ENCODE measurements at regions not wholly inside any gene's neighbourhood (a gene's known extent, or its start where the extent isn't known, plus 50 kb on each side); places are given as distances from the start of the nearest gene placed in this dataset.

DNA sequence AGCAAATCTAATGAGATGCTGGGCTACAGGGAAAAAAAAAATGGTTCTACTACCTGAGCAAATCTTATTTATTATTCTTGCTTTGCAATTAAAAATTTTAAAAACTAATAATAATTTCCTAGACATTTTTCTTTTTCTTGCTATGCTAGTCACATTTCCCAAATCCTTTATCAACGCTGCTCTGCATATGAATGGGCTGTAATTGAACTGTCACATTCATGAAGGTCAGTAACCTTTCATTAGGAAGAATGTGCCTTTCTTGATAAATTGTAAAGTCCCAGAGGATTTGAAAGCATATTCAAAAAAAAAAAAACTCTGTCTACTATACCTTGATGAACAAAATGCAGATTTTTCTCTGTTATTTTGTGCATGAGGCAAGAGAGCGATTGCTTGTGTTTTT, 538.7 kb upstream of the ID4 start:
- 81 to 94% (median 89%) methylated on average over 2 of the region's 2 CpGs for WGBS, 5 donors
- no peaks in the 10 kb centered on the region for H3K9me3 ChIP-seq
- H3K4me1 ChIP-seq = peaks cover 0 to 8% (median 5%) of the 10 kb centered on the region in 4 donors
- no peak for TF ChIP-seq EP300 (IDR thresholded peaks at IDR 0.05)
- TF ChIP-seq POLR2A (IDR thresholded peaks at IDR 0.05) = no peak
- no peak for TF ChIP-seq POLR2AphosphoS5 (IDR thresholded peaks at IDR 0.05)
- TF ChIP-seq, protein P1, sequence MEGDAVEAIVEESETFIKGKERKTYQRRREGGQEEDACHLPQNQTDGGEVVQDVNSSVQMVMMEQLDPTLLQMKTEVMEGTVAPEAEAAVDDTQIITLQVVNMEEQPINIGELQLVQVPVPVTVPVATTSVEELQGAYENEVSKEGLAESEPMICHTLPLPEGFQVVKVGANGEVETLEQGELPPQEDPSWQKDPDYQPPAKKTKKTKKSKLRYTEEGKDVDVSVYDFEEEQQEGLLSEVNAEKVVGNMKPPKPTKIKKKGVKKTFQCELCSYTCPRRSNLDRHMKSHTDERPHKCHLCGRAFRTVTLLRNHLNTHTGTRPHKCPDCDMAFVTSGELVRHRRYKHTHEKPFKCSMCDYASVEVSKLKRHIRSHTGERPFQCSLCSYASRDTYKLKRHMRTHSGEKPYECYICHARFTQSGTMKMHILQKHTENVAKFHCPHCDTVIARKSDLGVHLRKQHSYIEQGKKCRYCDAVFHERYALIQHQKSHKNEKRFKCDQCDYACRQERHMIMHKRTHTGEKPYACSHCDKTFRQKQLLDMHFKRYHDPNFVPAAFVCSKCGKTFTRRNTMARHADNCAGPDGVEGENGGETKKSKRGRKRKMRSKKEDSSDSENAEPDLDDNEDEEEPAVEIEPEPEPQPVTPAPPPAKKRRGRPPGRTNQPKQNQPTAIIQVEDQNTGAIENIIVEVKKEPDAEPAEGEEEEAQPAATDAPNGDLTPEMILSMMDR (IDR thresholded peaks at IDR 0.05) = no peak
- intact Hi-C loops (cut with DNase I; ENCODE audit: low total_unique reads) = no loop called here
- H3K36me3 ChIP-seq = no peaks in the 10 kb centered on the region
- no peaks in the 10 kb centered on the region for H3K27me3 ChIP-seq
- no peak overlapping the region for H3K4me3 ChIP-seq
- no peak for DNase-seq
- H3K27ac ChIP-seq = no peak overlapping the region

DNA sequence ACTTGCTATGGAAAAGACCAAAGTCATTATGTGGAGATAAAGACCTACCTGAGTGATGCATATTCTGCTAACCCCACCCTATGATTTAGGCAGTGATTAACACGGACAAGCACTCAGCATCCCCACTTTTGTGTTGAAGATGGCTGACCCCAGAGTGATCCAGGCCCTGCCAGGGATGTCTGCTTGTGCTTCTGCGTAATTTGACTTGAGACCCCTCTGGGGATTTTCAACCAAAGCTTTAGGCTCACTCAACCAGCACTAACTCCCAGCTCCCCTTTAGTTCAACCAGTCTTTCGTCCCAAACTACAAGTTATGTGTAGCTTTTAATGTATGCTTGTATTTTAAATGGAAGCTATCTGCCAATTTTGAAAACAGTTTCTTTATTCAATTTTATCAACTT, 538.0 kb upstream of the ID4 start:
- Histone ChIP-seq H3K36me3 (no peaks in the 10 kb centered on the region), H3K27ac (no peak overlapping the region), H3K9me3 (no peaks in the 10 kb centered on the region), H3K4me3 (no peak overlapping the region), H3K27me3 (no peaks in the 10 kb centered on the region), H3K4me1 (peaks cover 0 to 15% (median 9%) of the 10 kb centered on the region in 4 donors)
- intact Hi-C loops (cut with DNase I; ENCODE audit: low total_unique reads) = no loop called here
- 74 to 89% (median 85%) methylated on average over 3 of the region's 3 CpGs for WGBS, 5 donors
- no peak for DNase-seq
- TF ChIP-seq POLR2AphosphoS5 (IDR thresholded peaks at IDR 0.05) (no peak), POLR2A (IDR thresholded peaks at IDR 0.05) (no peak), EP300 (IDR thresholded peaks at IDR 0.05) (no peak)
- TF ChIP-seq, protein P1 (IDR thresholded peaks at IDR 0.05) = no peak

DNA sequence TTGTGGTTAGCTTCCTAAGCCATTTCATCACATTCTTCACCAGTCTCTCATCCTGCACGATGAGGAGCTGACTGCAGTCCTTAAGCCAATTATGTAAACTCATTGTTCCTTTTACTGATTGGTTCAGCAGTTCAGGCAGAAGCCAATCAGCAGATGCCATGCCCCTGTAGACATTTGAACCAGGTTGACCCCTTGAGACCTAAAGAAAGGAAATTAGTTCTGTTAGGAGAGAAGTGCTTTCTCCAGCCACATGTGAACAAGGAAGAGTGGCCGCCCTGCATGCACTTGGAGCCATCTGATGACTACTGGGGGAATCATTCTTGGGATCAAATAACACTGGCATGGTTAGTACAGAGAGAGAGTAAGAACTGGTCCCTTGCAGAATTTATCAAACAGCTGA, 535.2 kb upstream of the ID4 start:
- DNase-seq = no peak
- TF ChIP-seq POLR2A (IDR thresholded peaks at IDR 0.05) (no peak), POLR2AphosphoS5 (IDR thresholded peaks at IDR 0.05) (no peak), EP300 (IDR thresholded peaks at IDR 0.05) (no peak)
- TF ChIP-seq, protein P1 (IDR thresholded peaks at IDR 0.05) = no peak
- Histone ChIP-seq H3K36me3 (no peaks in the 10 kb centered on the region), H3K4me1 (peaks cover 0 to 16% (median 9%) of the 10 kb centered on the region in 4 donors), H3K9me3 (no peaks in the 10 kb centered on the region), H3K27me3 (no peaks in the 10 kb centered on the region), H3K4me3 (no peak overlapping the region), H3K27ac (no peak overlapping the region)
- WGBS, 5 donors = 68 to 77% (median 75%) methylated on average over 2 of the region's 2 CpGs
- intact Hi-C loops (cut with DNase I; ENCODE audit: low total_unique reads) = no loop called here

DNA sequence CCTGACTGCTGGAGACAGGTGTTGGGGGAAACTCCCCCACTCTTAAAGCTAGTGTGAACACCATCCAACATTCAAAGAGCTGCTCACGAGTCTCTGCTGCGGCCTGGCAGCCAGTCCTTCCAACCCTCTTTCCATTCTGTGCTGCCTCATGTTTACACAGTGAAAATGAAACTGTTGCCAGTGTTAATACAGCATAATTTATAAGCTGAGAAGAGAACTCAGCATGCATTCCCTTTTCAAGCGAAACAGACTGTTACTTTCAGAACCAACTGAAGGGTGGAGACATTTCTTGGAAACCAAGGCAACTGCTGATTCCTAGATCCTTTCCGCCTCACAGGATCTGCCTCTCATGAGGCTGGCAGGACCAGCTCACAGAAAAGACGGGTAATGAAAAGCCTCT, 533.8 kb upstream of the ID4 start:
- H3K36me3 ChIP-seq = no peaks in the 10 kb centered on the region
- H3K27me3 ChIP-seq = no peaks in the 10 kb centered on the region
- intact Hi-C loops (cut with DNase I; ENCODE audit: low total_unique reads) = no loop called here
- H3K4me1 ChIP-seq = peaks cover 0 to 16% (median 9%) of the 10 kb centered on the region in 4 donors
- 18 to 23% (median 19%) methylated on average over 5 of the region's 5 CpGs for WGBS, 5 donors
- H3K27ac ChIP-seq = peak overlapping the region; percentile 30 to 78 (median 66)
- peak overlapping the region in 1 of 4 donors; percentile 13 for H3K4me3 ChIP-seq
- H3K9me3 ChIP-seq = no peaks in the 10 kb centered on the region
- no peak for TF ChIP-seq EP300 (IDR thresholded peaks at IDR 0.05)
- TF ChIP-seq, protein P1 (IDR thresholded peaks at IDR 0.05) = no peak
- no peak for TF ChIP-seq POLR2A (IDR thresholded peaks at IDR 0.05)
- peak in 2 of 3 donors; percentile 14 to 16 for TF ChIP-seq POLR2AphosphoS5 (IDR thresholded peaks at IDR 0.05)
- DNase-seq = peak; percentile 36 to 73
